K562 (cell line): ENCODE measurements at regions not wholly inside any gene's neighbourhood (a gene's known extent, or its start where the extent isn't known, plus 50 kb on each side); places are given as distances from the start of the nearest gene placed in this dataset.

Experiments used
- CREB1 ChIP-seq, 2 experiments: sonication (generic) in 1 of 2; formaldehyde crosslinking in 1 of 2; IDR thresholded peaks; 2 replicates each; pipeline versions ENCODE4 v1.6.1 to v1.8.0; 2012 to 2022; ENCODE audit warnings: inconsistent platforms in 1 of 2, mild to moderate bottlenecking in 1 of 2, missing genetic modification reagents in 1 of 2, moderate library complexity in 1 of 2
- CTCF ChIP-seq, 3 experiments: IDR thresholded peaks in 2 of 3; conservative IDR thresholded peaks in 1 of 3; 2 replicates each; pipeline ENCODE4 v1.5.1; 2011 to 2012; ENCODE audit warnings: low read length in 3 of 3, mild to moderate bottlenecking in 3 of 3, control low read depth in 2 of 3, improper control_type of control experiment in 1 of 3, inconsistent platforms in 1 of 3, low read depth in 1 of 3, mixed read lengths in 1 of 3, moderate library complexity in 1 of 3; ENCODE audit not compliant: insufficient read depth in 2 of 3
- NFYB ChIP-seq: IDR thresholded peaks from 2 replicates; pipeline ENCODE4 v1.6.1; 2011; ENCODE audit warnings: mild to moderate bottlenecking, moderate library complexity; ENCODE audit not compliant: insufficient read length; ENCODE audit errors: extremely low read depth
- POLR2A ChIP-seq: fragments of 450-650 bp; conservative IDR thresholded peaks from 2 replicates; pipeline ENCODE4 v1.6.1; 2016

GRCh38 chr14:43522901-43523300 is 984.2 kb downstream of the FSCB start:
- TF ChIP-seq CTCF (IDR thresholded peaks at IDR 0.05 in 2 of 3, conservative IDR thresholded peaks at IDR 0.05 in 1 of 3; ENCODE audit: insufficient read depth in 2 of 3, low read depth in 1 of 3, low read length in 3 of 3): no peak
- no peak for TF ChIP-seq NFYB
- no peak for TF ChIP-seq POLR2A
- no peak for TF ChIP-seq CREB1 (IDR thresholded peaks at IDR 0.05)
- TF ChIP-seq CREB1 (CRISPR knock-in tag; IDR thresholded peaks at IDR 0.05): no peak
